HG03064 (cell line): ENCODE measurements at regions not wholly inside any gene's neighbourhood (a gene's known extent, or its start where the extent isn't known, plus 50 kb on each side); places are given as distances from the start of the nearest gene placed in this dataset.
"Not testable (repeated sequence)": the region's sequence is repeated elsewhere in the genome, so short reads cannot be mapped to it uniquely, and the experiment has no call there.

ENCODE experiments used
- ATAC-seq: cut with Tn5 transposase; IDR thresholded peaks from one replicate; pipeline ENCODE4 v1.9.1; 2021; ENCODE audit warnings: low read depth; ENCODE audit not compliant: unreplicated experiment

DNA sequence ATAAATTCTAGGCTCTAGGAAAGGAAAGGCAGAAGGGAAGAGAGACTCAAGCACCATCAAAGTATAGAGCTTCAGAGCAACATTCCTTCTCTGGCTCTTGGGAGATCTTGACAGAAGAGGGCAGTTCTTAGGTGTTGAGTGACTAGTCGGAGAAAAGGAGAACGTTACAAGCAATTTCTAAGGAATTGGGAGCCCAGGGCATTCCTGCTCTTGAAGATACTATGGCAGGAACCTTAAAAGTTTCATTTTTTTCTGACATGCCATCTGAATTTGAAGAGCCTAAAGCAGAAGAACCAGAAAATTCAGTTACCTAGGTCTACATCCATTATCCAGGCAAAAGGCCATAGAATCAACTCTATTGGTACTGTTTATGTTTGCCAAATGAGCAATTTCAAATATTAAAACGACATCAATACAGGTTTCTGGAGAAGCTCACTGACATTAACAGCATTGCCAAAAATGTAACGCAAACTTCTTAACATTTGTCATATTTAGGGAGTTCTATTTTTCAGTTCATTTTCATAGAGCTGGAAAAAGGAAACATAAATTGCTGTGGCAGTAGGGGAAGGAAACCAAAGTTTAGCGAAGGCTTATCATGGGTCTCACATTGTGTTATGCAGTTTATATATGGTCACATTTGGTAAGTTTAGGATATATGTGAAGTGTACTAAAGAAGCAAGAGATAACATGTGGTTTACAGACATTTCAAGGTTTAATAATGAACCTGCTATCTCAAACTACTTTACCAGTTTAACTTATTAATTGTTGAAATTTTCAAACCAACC lies 210.1 kb upstream of the NRIP1 start:
- ATAC-seq, result no peak

DNA sequence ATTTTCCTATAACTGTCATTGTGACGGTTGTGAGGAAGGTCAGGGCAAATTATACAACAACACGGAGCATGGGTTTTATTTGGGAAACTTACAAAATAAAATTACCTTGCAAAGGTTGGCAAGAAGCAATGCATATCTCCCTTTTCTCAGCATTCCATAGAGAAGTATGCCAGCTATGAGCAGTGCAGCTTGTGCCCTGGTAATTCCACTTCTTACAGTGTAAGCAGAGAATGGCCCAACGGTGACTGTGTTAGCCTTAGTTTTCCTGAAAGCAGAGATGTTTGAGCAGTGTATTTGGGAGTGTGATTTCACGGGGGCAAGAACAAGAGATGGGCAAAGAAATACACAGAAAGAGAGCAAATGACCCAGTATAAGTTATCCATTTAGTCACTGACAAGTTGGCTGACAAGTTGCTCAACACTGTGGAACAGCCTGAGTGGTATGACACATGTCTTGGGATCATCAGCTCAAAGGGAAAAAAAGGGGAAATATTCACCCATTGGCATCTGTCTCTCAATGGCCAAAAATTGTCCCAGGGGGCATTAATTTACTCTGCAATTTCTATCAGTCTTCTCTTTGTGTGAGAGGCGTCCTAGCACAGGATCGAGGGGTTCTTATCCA lies 210.9 kb upstream of the NRIP1 start:
- ATAC-seq, result no peak

DNA sequence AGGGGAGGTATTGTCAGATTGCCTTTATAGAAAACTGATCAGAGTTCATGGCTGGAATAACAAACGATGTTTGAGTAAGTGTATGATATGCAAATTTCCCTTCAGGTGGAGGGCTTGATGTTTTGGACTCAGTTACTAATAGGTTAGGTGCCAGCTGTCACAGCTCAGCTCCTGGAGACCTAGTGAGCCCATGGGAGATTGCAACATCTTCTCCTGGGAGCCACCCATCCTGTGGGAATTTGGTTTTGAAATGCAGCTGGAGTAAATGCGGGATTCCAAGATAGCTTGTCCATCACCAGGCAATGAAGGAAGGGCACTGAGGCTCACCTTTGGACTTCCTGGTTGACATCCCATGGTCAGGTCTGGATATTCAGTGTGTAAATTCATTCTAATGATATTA lies 211.4 kb upstream of the NRIP1 start:
- ATAC-seq, result no peak

DNA sequence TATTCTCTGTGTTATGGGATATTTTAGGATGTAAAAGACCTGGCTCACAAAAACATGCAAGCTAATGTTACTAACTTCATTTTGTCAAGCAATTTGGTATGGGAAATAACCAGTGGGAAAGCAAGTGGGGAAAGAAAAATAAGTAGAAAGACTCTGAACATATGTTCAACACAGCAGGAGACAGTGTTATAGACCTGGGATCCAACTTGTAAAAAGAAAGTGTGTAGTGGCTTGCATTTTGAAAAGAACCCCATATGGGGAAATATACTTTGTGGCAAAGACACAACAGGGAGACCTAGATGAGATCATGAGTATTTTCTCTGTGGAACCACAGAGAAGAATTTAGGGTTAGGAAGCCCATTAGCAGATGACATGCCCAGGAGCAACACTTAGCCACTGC lies 212.7 kb upstream of the NRIP1 start:
- ATAC-seq, result no peak

DNA sequence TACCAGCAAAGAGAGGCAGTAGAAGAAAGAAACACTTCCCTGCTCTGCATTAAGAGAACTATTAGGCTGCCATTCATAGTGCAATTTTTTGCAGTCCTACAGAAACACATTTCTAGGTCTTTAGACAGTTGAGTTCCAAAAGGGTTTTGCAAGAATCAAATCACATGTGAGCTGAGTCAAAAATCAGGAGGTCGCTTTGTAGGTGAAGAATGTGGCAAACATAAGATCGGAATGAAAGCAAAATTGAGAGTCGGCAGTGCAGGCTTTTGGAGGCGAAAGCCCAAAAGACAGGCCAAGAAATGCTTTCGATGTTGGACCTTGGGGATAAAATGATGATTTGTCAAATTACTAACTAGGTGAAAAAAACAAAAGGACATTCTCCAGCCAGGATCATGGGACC lies 213.5 kb upstream of the NRIP1 start:
- no peak for ATAC-seq

DNA sequence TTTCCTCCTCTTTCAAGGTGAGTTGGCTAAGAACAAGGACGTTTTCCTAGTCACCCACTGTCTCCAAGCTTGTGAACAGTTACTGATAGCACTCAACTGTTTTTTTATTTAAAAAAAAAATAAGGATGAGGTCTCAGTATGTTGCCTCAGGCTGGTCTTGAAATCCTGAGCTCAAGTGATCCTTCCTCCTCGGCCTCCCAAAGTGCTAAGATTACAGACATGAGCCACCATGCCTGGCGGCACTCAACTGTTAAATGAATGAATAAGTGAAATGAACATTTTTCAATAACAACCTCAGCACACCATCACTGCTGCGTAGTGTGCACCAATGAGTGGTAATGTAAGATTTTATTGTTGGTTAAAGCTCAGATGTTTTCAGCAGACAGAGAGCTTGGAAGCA lies 214.1 kb upstream of the NRIP1 start:
- no peak for ATAC-seq

DNA sequence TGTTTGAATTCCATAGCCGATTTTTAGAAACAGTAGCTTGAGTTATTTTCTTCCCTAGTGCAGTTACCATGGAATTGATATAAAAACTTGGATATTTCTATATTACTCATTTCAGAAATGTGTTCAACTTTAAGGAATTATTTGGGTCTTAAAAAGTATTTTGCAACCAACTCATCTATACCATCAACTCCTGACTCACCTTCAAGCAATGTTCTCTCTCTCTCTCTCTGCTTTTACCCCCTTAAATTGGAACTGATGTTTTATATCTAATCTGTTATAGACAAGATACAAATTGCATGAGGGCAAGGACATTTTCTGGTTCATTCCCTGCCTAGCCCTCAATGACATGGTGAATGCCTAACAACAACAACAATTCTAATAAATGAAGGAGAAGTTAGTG lies 214.7 kb upstream of the NRIP1 start:
- no peak for ATAC-seq

DNA sequence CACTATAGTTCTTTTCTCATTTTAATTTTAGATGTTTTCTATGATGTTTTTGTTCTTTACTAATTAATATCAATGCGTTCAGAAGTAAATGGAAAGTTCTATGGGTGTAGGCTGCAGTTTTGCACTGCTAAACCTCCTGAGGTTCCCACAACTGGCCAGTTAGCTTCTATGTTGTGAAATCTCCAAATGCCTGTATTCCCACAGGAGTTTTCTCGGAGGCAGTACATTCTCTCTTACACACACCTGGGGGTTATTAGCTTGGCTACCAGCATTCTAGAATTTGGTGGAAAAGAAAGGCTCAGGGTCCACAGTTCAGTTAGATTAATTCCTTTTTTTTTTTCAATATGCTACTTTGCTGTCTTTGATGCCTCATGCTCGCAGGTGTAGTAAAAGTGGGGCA lies 216.9 kb upstream of the NRIP1 start:
- no peak for ATAC-seq

DNA sequence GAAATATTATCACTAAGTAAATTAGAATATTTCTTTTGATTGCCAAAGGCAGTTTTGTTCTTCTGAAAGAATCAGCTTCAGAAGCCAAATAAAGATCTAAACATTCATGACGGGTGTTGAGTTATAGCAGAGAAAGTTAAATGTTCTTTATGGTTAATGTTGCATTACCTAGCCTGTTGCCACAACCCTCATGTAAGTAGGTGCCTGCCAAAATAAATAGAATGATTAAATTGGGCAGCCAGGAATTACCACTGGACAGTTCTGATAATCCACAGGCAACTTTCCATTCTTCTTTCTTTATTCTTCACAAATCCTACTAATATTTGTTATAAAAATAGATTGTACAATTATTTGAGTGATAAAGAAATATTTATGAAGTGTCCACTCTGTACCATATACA lies 217.9 kb upstream of the NRIP1 start:
- ATAC-seq, result no peak

DNA sequence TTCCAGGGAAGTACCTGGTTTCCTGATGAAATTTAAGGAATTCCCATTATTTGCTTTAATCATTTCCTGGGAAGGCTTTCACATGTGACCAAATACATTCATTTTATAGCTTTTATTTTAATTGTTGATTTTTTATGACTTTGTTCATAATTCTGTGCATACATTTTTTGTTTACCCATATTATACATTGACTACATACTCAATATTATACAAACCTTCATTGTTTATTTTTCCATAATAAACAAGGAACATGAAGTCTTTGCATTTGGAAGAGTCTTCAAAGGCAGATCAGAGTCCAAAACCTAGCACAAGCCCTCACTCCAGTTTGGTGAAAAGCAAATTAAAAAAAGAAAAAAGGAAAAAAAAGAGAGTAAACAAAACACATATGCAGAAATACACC lies 218.3 kb upstream of the NRIP1 start:
- ATAC-seq, result no peak

DNA sequence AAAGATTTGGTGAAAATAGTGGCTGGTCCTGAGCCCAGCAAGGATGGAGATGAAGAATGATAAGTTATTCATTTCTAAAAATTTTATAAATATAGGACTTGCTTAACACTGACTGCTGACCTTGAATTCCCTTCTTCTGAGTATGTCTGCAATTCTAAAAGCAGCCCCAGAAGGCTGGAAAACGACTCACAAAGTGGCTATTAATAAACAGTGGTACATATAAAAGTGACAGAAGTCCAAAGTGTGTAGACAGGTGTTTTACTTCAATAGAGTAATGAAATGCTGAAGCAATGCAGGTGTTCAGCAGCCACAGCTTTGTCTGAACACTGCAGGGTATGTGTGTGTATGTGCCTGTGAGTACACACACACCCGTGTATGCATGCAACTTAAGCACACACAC lies 219.0 kb upstream of the NRIP1 start:
- ATAC-seq, result no peak

DNA sequence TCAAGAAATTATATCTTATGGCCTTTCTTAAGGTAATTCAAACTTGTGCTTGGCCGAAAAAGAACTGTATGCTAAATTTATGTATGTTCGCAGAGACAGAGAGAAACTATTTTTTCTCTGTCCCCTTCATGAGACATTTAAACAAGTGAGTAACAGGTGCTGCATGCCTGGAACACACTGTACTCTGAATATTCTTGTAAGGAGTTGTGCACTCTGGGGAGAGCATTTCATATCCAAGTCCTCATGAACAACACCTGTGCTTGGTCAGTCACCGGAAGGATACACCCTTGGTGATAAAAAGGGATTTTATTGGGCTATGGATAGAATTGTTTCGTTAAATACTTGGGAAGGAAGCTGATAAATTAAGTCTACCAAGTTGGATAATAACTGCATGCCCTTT lies 220.8 kb upstream of the NRIP1 start:
- no peak for ATAC-seq

DNA sequence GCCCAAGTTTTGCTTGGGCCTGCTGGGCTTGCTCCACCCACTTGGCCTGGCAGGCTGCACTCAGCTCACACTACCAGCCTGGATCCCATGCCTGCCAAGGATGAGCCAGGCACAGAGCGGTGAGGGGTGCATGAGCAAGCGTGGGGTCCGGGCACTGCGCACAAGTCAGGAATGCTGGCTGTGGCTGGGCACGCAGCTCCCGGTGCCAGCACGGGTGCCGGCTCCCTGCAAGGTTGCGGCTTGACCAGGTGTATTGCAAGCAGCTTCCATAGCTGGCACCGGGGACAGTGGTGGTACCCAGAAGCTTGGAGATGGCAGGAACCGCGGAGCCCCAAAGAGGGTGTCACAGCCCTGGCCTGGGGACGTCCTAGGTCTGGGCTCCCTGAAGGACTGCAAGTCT lies 224.4 kb upstream of the NRIP1 start:
- ATAC-seq, result no peak

DNA sequence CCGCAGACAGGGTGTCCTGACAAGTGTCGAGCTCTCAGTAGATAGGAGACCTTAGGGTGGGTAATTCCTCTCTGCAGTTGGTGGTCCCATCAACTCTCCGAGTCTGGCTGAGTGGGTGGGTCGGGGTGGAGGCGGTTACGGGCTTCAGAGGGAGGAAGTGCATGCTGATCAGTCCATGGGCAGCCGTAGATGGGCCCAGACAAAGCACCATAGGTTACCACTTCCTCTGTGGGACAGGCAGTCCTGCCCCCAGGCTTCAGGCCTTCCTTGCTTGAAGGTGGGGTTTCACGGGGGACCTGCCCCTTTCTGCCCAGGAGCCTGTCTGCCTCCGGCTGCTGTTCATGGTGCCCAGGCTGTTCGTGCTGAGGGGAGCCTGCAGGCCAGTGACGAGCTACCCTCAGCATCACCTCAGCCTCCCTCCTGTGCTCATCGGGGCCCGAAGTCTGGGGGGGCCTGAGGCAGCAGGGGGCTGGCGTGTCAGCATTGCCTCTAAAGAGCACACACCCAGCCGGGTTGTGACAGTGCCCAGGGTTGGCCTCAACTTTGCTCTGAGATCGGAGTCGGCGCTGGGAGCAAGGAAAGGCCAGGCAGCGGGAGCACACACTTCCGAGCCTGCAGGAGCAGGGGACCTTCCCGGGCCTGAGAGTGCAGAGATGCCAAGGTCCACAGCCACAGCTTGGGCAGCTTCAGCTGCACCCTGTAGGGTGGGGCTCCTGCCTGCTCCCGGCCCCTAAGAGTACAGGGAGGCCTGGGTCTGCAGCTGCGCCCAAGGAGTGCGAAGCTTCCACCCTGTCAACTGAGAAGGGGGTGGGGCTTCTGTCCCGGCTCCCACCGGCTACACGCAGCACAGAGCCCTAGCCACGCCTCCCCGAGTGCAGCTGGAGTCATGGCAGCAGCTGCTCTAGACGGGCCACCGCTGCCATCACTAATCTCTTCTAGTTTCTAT lies 225.4 kb upstream of the NRIP1 start:
- no peak for ATAC-seq

DNA sequence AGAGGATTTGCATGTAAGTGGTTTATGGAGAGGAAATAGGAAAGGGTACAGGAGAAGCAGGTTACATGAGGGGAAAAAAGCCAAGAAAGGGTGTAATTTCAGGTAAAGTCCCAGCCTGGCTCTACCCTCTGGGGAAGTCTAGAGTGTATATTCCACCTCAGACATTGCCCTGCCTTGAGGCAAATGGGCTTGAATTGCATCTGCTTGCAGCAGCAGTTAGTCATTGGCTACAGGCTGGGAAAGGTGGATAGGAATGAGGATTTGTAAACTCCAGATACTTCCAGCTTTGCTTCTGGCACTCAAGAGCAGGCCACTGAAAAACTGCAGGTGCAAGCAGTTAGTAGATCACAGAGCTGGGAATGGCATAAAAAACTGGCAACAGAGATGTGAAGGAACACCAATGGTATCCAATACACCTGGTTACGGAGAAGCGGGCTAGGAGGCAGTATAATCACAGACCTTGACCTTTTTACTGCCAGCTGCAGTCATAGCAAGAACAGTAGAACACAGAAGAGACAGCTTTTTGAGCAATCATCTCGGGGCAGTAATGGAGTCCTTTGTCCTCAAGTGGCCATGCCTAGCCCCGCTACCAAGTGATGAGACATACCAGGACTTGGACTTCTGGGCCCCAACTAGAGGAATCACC lies 226.9 kb upstream of the NRIP1 start:
- ATAC-seq, result no peak

DNA sequence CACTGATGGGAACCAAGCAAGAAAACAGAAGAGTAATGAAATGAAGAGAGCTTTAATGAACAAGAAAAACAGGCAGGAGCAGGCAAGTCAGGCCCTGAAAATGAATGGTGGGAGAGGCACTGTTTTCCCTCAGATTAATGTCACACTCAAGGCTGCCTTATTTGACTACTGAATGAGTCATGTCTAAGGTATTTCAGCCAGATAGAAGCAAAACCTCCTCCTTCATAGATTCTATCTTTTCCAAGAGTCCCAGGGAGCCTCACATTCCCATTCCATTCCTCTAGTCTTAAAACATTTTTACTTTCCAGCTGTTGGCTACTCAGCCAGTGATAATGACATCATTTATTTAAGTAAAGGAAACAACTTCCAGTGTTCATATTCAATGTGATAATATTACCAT lies 228.4 kb upstream of the NRIP1 start:
- no peak for ATAC-seq

DNA sequence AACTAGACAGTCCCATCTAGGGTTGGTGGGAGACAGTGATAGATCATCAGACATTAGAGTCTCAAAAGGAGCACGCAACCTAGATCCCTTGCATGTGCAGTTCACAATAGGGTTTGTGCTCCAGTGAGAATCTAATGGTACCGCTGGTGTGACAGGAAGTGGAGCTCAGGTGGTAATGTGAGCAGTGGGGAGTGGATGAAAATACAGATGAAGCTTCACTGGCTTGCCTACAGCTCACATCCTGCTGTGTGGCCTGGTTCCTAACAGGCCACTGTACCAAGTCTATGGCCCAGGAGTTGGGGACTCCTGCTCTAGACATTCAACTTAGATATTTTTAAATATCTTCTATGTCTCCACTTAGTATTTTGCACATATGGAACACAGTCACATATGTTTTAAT lies 231.1 kb upstream of the NRIP1 start:
- no peak for ATAC-seq

DNA sequence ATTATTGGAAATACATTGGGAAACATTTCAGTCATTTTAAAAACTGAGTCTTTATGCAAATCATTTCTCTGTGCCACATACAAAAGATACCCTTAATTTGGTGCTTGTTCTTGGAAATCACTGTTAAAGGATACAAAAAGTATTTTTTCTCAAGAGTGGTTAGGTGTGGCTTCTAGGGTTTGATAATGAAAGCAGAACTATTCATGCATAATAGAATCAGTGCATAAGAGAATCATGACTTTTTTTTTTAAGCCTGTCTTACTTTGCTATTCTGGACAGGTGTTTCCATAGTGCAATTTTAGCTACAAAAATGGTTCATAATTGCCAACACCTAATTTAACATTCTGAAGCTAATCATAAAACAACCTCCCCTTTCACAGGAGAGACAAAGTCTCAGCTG lies 233.0 kb upstream of the NRIP1 start:
- no peak for ATAC-seq

DNA sequence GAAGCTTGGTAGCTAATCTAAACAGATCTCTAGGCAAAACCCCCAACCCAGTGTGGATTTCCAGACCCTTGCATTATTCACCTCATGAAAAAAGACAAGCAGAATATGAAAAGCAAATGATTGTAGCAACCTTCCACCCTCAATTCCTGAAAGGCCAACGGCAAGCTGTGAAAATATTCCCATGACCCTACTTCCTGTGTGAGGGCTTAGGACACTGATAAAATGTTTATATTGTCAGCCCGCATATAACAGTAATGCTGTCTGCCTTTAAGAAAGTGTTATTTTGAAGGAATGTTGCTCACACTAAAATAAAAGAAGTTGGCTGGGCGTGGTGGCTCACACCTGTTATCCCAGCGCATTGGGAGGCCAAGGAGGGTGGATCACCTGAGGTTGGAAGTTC lies 233.5 kb upstream of the NRIP1 start:
- ATAC-seq, result no peak

DNA sequence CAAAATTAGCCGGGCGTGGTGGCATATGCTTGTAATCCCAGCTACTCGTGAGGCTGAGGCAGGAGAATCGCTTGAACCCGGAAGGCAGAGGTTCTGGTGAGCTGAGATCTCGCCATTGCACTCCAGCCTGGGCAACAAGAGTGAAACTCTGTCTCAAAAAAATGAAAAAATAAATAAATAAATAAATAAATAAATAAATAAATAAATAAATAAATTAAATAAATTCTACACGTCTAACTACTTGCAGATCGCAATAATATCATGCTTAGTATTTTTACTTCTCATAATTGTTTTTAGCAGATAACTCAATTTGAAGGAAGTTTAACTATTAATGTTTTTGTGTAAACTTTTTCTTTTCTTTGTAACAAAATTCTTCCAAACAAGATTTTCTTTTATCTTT lies 234.0 kb upstream of the NRIP1 start:
- not testable (repeated sequence) for ATAC-seq

DNA sequence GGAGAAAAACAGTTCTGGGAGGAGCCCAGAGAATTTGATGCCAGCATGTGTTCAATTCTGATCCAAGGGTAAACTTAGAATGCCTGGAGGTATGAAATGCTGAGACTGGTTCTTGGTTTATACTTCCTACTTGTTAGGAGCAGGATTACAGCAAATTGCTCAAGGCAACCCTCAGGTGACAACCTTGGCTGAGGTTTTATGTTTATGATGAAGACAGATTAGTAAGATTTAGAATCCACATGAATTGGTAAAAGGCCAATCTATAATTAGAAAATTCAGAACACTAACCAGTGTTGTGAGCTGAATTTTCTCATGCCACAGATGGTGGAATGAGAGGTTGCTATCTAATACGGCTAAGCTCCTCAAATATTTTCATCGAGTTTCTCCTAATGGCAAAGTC lies 235.3 kb upstream of the NRIP1 start:
- no peak for ATAC-seq
